ENCODE measurements at regions not wholly inside any gene's neighbourhood (a gene's known extent, or its start where the extent isn't known, plus 50 kb on each side); places are given as distances from the start of the nearest gene placed in this dataset.

DNA sequence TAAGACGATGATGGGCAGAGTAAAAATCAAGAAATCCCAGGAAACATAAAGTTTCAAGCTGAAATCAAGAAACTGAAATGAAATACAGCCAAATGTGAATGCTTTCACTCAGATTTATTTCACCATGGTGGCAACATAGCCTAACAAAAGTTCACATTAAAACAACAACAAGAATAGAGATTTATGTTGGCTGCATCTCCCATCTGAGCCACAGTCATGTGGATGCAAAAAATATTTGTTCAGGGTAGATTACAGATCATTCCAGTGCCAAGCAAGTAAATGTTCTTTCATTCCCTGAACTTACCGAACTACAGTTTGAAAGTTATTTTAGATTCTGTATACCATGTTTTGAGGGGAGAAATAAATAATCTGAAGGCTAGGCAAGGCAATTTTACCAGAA is 159.9 kb upstream of the TMTC1 start:
- TF ChIP-seq, protein P1, sequence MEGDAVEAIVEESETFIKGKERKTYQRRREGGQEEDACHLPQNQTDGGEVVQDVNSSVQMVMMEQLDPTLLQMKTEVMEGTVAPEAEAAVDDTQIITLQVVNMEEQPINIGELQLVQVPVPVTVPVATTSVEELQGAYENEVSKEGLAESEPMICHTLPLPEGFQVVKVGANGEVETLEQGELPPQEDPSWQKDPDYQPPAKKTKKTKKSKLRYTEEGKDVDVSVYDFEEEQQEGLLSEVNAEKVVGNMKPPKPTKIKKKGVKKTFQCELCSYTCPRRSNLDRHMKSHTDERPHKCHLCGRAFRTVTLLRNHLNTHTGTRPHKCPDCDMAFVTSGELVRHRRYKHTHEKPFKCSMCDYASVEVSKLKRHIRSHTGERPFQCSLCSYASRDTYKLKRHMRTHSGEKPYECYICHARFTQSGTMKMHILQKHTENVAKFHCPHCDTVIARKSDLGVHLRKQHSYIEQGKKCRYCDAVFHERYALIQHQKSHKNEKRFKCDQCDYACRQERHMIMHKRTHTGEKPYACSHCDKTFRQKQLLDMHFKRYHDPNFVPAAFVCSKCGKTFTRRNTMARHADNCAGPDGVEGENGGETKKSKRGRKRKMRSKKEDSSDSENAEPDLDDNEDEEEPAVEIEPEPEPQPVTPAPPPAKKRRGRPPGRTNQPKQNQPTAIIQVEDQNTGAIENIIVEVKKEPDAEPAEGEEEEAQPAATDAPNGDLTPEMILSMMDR (IDR thresholded peaks at IDR 0.05): no peak
- no peak for TF ChIP-seq POLR2AphosphoS5 (IDR thresholded peaks at IDR 0.05)
- no peak for TF ChIP-seq EP300 (IDR thresholded peaks at IDR 0.05)

Data from sigmoid colon (tissue), 4 donors.